Thymus (tissue), 11 donors: ENCODE measurements at regions not wholly inside any gene's neighbourhood (a gene's known extent, or its start where the extent isn't known, plus 50 kb on each side); places are given as distances from the start of the nearest gene placed in this dataset.

Experiments used
- DNase-seq, 9 donors: peaks; one replicate each; pipeline ENCODE4 v3.0.0-alpha.2; 2013; ENCODE audit warnings: low spot score in 9 of 9, low read depth in 6 of 9, missing footprints in 1 of 9
- H3K27ac ChIP-seq, 2 donors: one replicate each; pipeline ENCODE4 v1.5.1; 2013; ENCODE audit warnings: control low read depth in 1 of 2, low read depth in 1 of 2, low read length in 1 of 2, mild to moderate bottlenecking in 1 of 2, moderate library complexity in 1 of 2
- H3K27me3 ChIP-seq, 2 donors: one replicate each; pipeline ENCODE4 v1.5.1; 2013; ENCODE audit warnings: low read length in 1 of 2; ENCODE audit not compliant: control insufficient read depth in 2 of 2, insufficient read depth in 1 of 2
- H3K36me3 ChIP-seq, 2 donors: one replicate each; pipeline ENCODE4 v1.5.1; 2013; ENCODE audit warnings: low read length in 1 of 2, mild to moderate bottlenecking in 1 of 2, moderate library complexity in 1 of 2; ENCODE audit not compliant: control insufficient read depth in 2 of 2, insufficient read depth in 2 of 2
- H3K4me1 ChIP-seq, 2 donors: one replicate each; pipeline ENCODE4 v1.5.1; 2013; ENCODE audit warnings: low read length in 2 of 2; ENCODE audit not compliant: control insufficient read depth in 2 of 2, insufficient read depth in 2 of 2
- H3K4me3 ChIP-seq, 2 donors: one replicate each; pipeline ENCODE4 v1.5.1; 2013; ENCODE audit warnings: low read length in 2 of 2, control low read depth in 1 of 2, mild to moderate bottlenecking in 1 of 2
- H3K9me3 ChIP-seq, 2 donors: one replicate each; pipeline ENCODE4 v1.5.1; 2013; ENCODE audit warnings: low read length in 1 of 2, mild to moderate bottlenecking in 1 of 2; ENCODE audit not compliant: control insufficient read depth in 2 of 2, insufficient read depth in 1 of 2
- WGBS: extraction: QIAGEN DNeasy Blood & Tissue Kit; methylation state at CpG from one replicate; pipeline ENCODE4 v1.1.7; 2013; 5-methylcytosine and 5-hydroxymethylcytosine counted together
- donor health status: healthy.

- H3K27ac ChIP-seq, result no peak overlapping the region
- no peak overlapping the region for H3K4me3 ChIP-seq
- no peak for DNase-seq
- 84% methylated on average over 8 of the region's 8 CpGs for WGBS
- peaks cover 0 to 2% of the 10 kb centered on the region in 2 donors for H3K27me3 ChIP-seq
- H3K36me3 ChIP-seq, result no peaks in the 10 kb centered on the region
- peaks cover 3 to 16% of the 10 kb centered on the region in 2 donors for H3K9me3 ChIP-seq
- peaks cover 0 to 18% of the 10 kb centered on the region in 2 donors for H3K4me1 ChIP-seq
Observed at GRCh38 chr21:43322805-43323204, 104.1 kb downstream of the SIK1 start.

DNA sequence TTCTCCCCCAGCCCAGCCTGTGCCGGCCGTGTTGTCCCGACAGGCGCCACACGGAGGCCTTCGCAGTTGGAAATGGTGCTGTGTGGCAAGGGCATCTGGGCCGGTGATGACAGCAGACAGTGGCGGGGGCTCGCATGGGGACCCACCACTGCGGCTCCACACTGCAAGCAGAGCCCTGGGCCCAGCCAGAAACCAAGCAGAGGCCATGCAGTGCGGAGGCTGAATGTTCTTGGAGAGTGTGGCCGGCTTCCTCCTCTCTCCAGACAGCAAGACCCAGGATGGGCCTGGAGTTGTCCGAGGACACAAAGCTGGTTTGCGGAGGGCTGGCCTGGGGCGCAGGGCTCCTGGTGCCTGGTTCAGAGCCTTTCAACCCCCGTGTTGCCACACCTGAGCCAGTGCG lies 104.6 kb downstream of the SIK1 start:
- Histone ChIP-seq H3K4me3 (no peak overlapping the region), H3K27ac (no peak overlapping the region), H3K9me3 (peaks cover 3 to 20% of the 10 kb centered on the region in 2 donors), H3K4me1 (peaks cover 0 to 18% of the 10 kb centered on the region in 2 donors), H3K27me3 (peaks cover 0 to 2% of the 10 kb centered on the region in 2 donors), H3K36me3 (no peaks in the 10 kb centered on the region)
- WGBS, result 96% methylated on average over 17 of the region's 17 CpGs
- no peak for DNase-seq

DNA sequence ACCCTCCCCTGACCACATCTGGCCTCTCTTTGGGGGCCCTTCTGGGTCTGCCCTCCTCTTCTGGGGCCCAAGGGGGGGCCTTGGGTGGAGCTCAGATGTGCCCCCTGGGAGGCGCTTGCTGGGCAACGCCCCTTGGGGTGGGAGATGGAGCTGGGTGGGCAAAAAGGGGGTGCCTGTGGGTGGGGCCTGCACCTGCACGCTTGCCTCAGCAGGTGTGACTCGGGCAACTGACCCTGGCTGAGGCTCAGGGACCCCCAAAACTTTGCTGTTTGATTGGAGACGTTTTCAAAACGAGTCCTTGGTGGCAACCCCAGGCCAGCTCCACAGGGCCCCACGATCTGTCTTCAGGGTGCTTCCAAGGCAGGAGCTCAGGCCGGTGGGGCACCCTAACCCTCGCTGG lies 105.3 kb downstream of the SIK1 start:
- H3K4me1 ChIP-seq, result peaks cover 0 to 18% of the 10 kb centered on the region in 2 donors

GRCh38 chr21:43321111-43321510 lies 105.8 kb downstream of the SIK1 start:
- H3K27me3 ChIP-seq, result peaks cover 0 to 2% of the 10 kb centered on the region in 2 donors
- H3K4me3 ChIP-seq, result no peak overlapping the region
- WGBS, result 92% methylated on average over 5 of the region's 5 CpGs

More for the DNA sequence above, 105.3 kb downstream of the SIK1 start:
- Histone ChIP-seq H3K4me3 (no peak overlapping the region), H3K27ac (no peak overlapping the region), H3K27me3 (peaks cover 0 to 2% of the 10 kb centered on the region in 2 donors), H3K36me3 (no peaks in the 10 kb centered on the region), H3K9me3 (peaks cover 3 to 20% of the 10 kb centered on the region in 2 donors)
- DNase-seq, result no peak
- WGBS, result 95% methylated on average over 9 of the region's 9 CpGs

DNA sequence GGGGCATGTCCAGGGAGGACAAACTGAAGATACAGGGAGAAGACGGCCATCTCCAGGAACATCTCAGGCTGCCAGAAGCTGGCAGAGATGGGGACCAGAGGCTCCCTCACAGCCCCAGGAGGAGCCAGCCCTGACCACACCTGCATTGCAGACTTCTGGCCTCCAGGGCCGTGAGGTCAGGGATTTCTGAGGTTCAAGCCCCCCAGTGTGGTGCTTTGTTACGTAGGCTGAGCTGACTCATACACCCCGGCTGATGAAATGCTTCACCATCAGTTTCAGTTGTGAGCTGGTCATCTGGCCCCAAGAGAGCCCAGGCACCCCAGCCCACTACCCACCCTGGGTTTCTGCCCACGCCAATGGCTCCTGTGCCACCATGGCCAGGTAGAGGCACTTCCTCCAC lies 106.4 kb downstream of the SIK1 start:
- 97% methylated on average over 5 of the region's 5 CpGs for WGBS
- no peak overlapping the region for H3K27ac ChIP-seq
- peaks cover 0 to 13% of the 10 kb centered on the region in 2 donors for H3K4me1 ChIP-seq
- H3K9me3 ChIP-seq, result peaks cover 3 to 20% of the 10 kb centered on the region in 2 donors
- peaks cover 0 to 2% of the 10 kb centered on the region in 2 donors for H3K27me3 ChIP-seq
- no peak for DNase-seq
- no peak overlapping the region for H3K4me3 ChIP-seq
- no peaks in the 10 kb centered on the region for H3K36me3 ChIP-seq

More at GRCh38 chr21:43321111-43321510, 105.8 kb downstream of the SIK1 start:
- DNase-seq, result no peak
- Histone ChIP-seq H3K4me1 (peaks cover 0 to 18% of the 10 kb centered on the region in 2 donors), H3K9me3 (peaks cover 3 to 20% of the 10 kb centered on the region in 2 donors), H3K36me3 (no peaks in the 10 kb centered on the region), H3K27ac (no peak overlapping the region)

GRCh38 chr21:43318841-43319781 lies 107.8 kb downstream of the SIK1 start:
- Histone ChIP-seq H3K27me3 (peaks cover 0 to 5% of the 10 kb centered on the region in 2 donors), H3K4me3 (no peak overlapping the region), H3K27ac (peak overlapping the region in 1 of 2 donors; percentile 15), H3K4me1 (peaks cover 0 to 24% of the 10 kb centered on the region in 2 donors), H3K9me3 (peaks cover 3 to 20% of the 10 kb centered on the region in 2 donors), H3K36me3 (no peaks in the 10 kb centered on the region)
- DNase-seq, result peak in 1 of 9 donors; percentile 27
- WGBS, result 88% methylated on average over 32 of the region's 32 CpGs

DNA sequence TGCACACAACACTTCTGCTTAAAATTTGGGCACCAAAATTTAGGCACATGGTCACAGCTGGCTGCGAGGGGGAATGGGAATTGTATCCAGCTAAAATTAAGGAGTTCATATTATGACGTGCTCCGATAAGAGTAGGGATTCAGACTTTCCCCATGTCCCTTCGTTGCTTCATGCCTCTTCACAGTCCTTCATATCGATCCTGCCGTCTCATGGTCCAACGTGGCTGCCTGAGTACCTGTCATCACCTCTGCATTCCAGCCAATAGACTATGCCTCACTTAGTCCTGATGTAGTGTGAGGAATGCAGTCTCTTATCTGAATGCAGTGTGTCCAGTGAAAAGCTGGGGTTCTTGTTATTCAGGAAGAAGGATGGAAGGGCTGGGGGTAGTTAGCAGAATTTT lies 108.6 kb downstream of the SIK1 start:
- 99% methylated on average over 7 of the region's 7 CpGs for WGBS
- Histone ChIP-seq H3K27me3 (peaks cover 0 to 5% of the 10 kb centered on the region in 2 donors), H3K9me3 (peaks cover 3 to 20% of the 10 kb centered on the region in 2 donors), H3K4me3 (no peak overlapping the region), H3K27ac (peak overlapping the region in 1 of 2 donors; percentile 15), H3K4me1 (peaks cover 0 to 26% of the 10 kb centered on the region in 2 donors), H3K36me3 (no peaks in the 10 kb centered on the region)
- no peak for DNase-seq

- DNase-seq, result no peak
- Histone ChIP-seq H3K4me3 (no peak overlapping the region), H3K27ac (no peak overlapping the region), H3K27me3 (peaks cover 0 to 5% of the 10 kb centered on the region in 2 donors), H3K36me3 (no peaks in the 10 kb centered on the region), H3K9me3 (peaks cover 3 to 20% of the 10 kb centered on the region in 2 donors), H3K4me1 (peaks cover 0 to 29% of the 10 kb centered on the region in 2 donors)
- 87% methylated on average over 9 of the region's 9 CpGs for WGBS
Observed at GRCh38 chr21:43317959-43318358, 109.0 kb downstream of the SIK1 start.

GRCh38 chr21:43317254-43317748 lies 109.6 kb downstream of the SIK1 start:
- Histone ChIP-seq H3K4me1 (peaks cover 0 to 34% of the 10 kb centered on the region in 2 donors), H3K27ac (no peak overlapping the region), H3K4me3 (no peak overlapping the region), H3K36me3 (no peaks in the 10 kb centered on the region), H3K27me3 (peaks cover 0 to 5% of the 10 kb centered on the region in 2 donors), H3K9me3 (peaks cover 3 to 20% of the 10 kb centered on the region in 2 donors)
- no peak for DNase-seq
- 98% methylated on average over 11 of the region's 11 CpGs for WGBS
